ENCODE measurements at regions not wholly inside any gene's neighbourhood (a gene's known extent, or its start where the extent isn't known, plus 50 kb on each side); places are given as distances from the start of the nearest gene placed in this dataset.

DNA sequence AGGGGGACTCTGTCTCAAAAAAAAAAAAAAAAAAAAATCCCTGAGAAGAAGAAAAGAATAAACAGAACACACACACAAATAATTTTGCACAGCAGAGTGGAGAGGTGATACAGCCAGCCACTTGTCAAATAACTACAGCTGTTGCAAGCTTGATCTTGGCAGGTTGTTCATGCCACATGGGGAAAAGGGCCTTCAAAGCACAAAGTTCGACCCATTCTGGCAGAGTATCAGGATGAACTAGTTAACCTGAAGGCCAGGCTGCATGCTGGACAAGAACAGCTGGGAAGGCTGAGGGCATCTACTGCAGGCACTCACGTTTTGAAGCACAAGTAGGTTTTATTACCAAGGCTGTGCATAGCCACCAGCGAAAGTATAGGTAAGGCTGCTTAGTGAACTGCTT lies 104.1 kb downstream of the KCTD15 start:
- DNase-seq (ENCODE audit: low spot score) = no peak

DNA sequence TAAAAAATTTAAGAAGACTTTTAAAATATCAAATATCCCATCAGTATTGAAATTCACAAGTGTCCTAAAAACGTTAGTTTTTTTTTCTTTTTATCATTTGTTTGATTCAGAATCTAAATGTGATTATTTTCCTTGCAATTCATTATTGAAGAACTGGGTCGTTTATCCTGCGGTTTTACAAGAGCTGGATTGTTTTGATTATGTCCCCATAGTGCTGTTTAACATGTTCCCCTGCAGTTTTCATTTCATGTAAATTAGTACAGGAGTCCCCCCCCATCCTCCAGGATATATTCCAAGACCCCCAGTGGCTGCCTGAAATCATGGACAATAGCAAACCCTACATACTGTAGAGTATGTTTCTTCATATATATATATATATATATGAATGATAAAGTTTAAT lies 105.7 kb downstream of the KCTD15 start:
- no peak for DNase-seq (ENCODE audit: low spot score)

DNA sequence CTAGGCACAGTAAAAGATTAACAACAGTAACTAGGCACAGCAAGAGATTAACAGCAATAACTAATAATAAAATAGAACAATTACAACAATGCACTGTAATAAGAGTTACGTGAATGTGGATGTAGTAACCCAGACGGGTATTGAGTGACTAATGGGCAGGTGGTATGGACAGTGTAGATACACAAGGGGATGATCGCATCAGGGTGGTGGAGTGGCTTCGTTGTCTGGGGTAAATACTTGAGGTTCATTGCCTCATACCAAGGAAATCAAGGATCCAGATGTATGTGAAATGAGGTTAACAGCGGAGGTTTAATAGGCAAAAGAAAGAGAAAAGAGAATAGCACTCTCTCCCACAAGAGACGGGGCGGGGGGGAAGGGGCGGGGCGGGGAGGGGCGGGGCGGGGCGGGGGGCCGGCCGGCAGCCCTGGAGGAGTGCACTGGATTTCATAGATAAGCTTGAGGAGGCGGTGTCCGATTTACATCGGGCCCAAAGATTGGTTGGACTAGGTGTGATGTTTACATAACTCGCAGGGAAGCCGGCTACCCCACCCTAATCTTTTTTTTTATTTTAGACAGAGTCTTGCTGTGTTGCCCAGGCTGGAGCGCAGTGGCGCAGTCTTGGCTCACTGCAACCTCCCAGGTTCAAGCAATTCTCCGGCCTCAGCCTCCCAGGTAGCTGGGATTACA lies 106.3 kb downstream of the KCTD15 start:
- no peak for DNase-seq (ENCODE audit: low spot score)

DNA sequence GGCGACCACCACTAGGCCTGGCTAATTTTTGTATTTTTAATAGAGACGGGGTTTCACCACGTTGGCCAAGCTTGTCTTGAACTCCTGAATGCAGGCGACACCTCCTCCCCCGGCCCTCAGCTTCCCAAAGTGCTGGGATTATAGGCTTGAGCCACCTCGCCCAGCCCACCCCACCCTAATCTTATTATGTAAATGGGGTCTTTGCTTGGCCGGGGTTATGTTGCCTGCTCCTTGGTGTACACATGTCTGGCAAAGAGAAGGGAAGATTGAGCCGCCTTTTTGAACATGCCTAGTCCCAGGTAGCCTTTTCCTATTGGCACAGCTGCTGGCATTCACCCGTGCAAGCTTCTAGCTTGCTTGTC lies 106.8 kb downstream of the KCTD15 start:
- no peak for DNase-seq (ENCODE audit: low spot score)

DNA sequence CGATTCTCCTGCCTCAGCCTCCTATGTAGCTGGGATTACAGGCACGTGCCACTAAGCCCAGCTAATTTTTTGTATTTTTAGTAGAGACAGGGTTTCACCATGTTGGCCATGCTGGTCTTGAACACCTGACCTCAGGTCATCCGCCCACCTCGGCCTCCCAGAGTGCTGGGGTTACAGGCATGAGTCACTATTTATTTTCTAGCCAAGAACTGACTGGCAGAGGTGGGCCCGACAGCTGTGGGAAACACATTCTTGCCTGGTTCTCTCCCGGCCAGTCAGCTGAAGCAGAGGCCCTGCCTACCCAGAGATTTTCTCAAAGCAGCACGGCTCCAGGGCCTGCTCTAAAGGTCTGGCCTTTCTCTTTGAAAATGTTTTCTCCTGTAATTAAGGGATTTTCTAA lies 108.0 kb downstream of the KCTD15 start:
- DNase-seq (ENCODE audit: low spot score) = no peak

DNA sequence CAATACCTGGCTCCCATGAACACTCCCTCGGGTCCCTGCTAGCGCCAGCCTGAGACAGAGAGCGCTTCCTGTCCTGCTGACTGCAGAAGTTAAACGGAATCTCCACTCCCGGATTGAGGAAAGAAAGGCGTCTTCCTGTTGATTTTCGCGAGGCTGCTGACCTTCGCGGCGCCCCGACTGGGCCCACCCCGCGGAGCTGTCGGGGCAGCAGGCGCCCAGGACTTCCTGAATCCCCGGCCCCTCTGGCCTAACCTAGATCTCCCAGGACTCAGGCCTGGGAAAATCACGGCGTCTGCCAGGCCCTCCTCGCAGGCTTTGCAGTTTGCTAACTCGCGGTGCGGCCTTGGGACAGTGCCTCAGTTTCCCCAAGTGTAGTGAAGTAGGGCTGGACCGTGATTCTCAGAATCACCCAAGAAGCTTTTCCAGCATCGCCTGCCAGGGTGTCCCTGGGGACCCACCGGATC lies 108.8 kb downstream of the KCTD15 start:
- DNase-seq (ENCODE audit: low spot score) = no peak

DNA sequence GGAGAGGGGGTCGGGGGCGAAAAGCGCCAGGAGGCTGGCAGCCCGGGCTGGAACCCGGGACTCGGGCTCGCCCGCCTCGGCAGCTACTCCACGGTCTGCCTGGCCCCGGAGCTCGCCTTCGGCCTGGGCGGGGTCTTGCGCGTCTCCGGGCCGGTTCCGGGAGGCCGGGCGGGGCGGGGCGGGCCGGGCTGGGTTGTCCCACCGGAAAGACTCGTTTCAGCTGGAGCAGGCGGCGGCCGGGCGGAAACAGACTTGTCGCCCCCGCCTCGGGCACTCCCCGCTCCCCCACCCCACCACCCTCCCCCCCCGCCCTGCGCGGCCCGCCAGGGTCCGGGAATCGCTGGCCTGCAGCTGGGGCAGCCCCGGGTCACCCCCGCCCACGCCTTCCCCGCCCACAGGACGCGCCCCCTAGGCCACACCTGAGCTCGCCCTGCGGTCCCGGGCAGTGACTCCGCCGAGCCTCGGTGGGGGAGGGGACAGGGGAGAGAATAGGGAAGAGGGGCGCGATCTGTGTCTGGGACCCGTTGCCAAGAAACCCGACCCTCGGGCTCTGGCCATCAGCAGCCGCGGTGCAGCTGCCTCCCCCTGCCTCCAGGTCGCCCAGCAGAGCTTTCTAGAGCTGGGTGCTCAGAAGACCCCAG lies 109.4 kb downstream of the KCTD15 start:
- peak; percentile 34 for DNase-seq (ENCODE audit: low spot score)

DNA sequence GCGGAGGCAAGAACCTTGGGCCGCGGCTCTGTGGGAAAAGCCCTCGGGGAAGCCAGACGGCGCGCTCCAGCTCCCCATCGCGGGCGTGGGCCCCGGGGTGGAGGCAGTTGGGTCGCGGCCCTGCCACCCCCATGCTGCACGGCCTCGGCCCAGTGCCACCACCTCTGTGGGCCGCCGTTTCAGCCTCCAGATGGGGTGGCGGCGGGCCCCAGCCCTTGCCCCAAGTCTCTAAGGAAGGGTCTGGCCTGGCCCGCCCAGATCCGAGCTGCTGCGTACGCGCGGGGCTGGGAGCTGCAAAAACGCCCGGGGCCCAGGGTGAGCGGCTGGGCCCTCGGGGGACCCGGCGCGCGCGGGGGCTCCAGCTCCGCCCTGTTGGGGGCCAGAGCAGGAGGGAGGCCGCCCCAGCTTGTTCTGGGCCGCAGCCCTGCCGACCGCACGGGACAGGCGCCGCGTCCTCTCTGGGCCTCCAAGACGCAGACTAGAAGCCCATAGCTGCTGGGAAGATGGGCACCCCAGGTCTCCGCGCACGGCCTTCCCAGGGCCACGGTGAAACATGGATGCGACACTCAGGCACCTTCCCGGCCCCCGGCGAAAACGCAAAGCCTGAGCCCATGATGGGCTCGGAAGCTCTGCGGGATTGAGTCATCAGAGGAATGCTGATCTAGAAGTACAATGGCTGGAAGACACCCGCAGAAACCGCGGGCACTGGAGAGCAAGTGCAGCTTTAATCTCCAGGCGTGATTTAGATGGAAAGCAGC lies 110.1 kb downstream of the KCTD15 start:
- DNase-seq (ENCODE audit: low spot score) = no peak

DNA sequence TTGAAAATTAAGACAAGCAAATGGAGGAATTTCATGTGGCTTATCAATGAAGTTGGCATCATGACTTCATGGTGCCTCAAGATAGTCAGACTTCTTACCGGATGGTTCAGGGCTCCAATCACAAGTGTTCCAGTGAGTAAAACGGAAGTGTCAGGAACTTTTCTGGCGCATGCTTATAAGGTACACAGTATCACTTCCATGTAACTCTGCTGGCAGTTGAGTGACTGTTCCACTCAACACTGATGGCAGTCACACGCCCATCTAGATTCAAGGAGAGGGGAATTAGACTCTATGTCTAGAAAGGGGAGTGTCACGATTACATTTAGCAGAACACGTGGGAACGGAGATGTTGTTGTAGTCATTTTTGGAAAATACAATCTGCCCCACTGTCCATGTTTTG lies 114.3 kb downstream of the KCTD15 start:
- DNase-seq (ENCODE audit: low spot score) = no peak

DNA sequence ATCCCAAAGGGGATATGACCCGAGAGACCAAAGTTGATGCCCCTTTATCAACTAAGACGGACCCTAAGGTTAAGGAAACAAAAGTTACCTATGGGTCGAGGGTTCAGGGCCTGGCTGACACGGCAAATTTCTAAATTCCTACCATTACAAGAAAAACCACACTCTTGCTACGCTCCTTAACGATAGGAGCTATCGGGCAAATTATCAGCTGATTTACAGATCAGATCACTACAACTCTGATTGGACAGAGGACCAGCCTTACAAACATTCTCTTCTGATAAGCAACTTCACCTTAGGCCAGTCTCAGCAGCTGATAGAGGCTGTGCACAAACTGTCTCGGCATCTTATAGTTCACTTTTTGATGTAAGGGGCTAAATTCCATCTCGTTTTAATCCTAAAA lies 117.9 kb downstream of the KCTD15 start:
- no peak for DNase-seq (ENCODE audit: low spot score)

DNA sequence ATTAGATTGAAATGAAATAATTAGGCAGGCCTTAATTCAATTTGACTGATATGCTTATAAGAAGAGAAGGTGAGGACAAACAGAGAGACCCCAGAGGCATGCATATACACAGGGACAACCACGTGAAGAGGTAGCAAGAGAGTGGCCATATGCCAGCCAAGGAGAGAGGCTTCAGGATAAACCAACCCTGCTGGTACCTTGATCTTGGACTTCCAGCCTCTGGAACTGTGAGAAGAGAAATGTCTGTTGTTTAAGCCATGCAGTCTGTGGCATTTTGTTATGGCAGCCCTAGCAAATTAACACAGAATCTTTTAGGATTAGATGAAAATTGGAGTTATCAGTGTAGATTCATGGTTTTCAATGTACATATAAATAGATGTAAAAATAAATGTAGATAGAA lies 120.1 kb downstream of the KCTD15 start:
- DNase-seq (ENCODE audit: low spot score) = no peak

DNA sequence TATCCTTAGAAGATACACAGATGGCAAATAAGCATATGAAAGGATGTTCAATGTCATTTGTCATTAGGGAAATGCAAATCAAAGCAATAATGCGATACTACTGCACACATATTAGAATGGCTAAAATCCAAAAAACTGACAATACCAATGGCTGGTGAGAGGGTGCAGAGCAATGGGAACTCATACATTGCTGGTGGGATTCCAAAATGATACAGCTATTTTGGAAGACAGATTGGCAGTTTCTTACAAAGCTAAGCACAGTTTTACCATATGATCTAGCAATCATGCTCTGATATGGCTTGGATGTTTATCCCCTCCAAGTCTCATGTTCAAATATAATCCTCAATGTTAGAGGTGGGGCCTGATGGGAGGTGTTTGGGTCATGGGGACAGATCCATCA lies 122.6 kb downstream of the KCTD15 start:
- DNase-seq (ENCODE audit: low spot score) = no peak

DNA sequence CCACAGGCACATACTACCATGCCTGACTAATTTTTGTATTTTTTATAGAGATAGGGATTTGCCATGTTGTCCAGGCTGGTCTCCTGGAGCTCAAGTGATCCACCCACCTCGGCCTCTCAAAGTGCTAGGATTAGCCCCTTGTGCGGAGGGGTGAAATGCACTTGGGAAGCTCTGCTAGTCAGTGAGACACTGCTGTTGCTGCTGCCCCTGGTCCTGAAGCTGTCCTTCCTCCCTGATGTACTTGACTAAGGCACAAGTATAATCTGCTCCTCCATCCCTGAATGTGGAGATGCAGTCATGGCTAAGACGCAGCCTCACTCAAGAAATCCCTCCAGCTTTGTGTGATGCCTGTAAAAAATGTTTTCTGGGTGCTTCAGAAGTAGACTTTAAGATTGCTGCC lies 124.5 kb downstream of the KCTD15 start:
- no peak for DNase-seq (ENCODE audit: low spot score)

DNA sequence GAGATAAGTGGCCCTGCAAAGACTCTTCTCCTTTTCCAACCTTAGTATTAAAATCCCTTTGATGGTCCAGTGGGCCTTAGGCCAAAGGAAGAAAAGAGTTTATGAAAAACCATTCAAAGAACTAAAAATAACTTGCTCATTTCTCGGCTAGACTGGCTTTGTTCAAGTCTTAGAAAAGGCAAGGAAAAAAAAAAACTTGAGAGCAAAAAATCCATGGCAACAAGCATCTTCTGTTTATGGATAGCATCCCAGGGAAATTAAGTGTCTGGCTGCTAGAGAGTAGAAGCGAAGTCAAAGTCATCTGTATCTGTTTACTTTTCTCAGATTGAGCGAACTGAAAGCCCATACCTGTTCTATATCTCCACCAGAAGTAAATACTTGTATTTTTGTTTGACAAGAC lies 129.6 kb downstream of the KCTD15 start:
- no peak for DNase-seq (ENCODE audit: low spot score)

DNA sequence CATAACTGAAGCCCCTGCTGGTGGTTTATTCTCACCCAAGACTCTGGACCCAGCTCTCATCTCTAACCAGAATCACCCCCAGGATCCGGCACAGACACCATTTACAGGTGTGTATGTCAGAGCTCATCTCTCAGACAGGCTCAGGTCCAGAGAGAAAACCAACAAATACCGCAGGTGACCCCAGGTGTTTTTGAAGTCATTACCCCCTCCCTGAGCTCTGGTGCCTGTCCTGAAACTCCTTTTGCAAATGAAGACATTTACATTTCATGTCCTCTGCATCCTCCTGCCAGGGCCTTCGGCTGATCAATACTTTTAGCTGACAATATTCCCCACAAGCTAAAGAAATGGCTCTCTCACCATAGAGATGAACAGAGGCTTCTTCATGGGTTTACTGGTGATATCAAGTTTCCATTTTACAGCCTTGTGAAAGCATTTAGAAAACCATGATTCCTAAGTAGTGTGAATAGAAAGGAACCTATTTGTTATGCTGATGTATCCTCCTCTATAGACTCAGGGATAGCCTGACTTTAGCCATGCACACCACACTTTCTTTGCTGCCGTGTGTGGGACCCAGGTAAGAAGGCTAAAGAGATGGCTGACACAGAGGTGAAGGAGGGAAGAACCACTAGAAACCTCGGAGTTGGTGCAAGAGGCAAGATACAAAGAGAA lies 131.3 kb downstream of the KCTD15 start:
- no peak for DNase-seq (ENCODE audit: low spot score)

DNA sequence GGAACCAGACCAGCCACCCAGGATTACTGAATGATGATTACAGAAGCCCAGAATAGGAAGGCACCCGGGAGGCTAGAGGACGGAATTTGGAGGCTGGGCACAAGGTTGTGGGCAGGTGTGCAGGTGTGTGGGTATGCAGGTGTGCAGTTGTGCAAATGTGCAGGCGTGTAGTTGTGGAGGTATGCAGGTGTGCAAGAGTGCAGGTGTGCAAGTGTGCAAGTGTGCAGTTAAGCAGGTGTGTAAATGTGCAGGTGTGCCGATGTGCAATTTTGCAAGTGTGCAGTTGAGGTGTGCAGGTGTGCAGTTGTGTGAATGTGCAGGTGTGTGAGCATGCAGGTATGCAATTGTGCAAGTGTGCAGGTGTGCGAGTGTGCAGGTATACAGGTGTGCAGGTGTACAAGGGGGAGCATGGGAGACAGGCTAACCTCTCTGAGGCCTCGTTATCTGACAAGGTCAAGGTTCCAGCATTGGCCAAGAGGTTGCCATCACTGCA lies 131.8 kb downstream of the KCTD15 start:
- no peak for DNase-seq (ENCODE audit: low spot score)

DNA sequence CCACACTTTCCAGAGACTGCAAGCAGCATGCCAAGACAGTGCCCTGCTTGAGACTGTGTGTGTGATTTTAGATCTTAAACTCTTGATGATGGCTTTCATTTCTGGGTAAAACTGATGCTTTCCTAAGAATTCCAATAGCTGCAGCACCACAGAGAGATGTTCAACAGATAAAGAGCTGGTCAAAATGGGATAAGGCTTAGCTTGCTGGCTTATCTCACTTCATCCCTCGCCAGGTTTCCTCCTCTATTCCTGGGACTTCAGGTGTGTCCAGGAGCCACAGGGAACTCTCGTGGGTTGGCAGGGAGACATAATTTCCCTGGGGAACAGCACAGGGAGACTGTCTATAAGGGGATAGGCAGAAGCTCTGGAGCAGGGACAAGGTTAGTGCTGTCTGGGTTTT lies 137.3 kb downstream of the KCTD15 start:
- DNase-seq (ENCODE audit: low spot score) = no peak

DNA sequence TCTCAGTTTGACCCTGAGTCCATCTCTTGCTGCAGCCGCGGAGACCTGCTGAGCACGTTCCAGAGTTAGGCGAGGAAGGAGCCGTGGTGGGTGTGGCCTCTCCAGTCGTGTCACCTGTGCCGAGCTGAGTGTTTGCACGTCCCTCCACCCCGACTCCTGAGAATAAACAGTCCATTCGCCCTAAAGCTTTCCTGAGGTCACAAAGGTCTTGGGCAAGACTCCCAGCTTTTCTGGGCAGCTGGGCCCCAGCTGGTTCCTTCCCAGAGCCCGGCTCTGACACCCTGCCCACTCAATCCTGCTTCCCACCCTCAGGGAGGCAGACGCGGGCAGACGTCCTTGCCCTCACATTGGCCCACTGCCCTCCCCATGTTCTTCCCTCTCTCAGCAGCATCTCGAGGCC lies 142.2 kb downstream of the KCTD15 start:
- no peak for DNase-seq (ENCODE audit: low spot score)

DNA sequence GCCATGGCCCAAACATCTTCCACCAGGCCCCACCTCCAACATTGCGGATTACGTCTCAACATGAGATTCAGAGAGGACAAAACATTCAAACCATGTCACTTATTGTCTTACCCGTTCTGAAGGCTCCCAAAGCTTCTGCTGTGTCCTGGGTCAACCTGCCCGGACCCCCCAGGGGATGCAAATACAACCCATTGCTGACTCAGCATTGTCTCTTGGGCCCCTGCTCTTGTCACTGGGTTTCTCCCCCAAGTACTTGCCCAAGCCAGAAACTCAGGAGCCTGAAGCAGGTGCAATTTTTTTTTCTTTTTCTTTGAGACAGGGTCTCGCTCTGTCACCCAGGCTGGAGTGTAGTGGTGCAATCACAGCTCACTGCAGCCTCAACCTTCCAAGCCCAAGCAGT lies 144.5 kb downstream of the KCTD15 start:
- no peak for DNase-seq (ENCODE audit: low spot score)

DNA sequence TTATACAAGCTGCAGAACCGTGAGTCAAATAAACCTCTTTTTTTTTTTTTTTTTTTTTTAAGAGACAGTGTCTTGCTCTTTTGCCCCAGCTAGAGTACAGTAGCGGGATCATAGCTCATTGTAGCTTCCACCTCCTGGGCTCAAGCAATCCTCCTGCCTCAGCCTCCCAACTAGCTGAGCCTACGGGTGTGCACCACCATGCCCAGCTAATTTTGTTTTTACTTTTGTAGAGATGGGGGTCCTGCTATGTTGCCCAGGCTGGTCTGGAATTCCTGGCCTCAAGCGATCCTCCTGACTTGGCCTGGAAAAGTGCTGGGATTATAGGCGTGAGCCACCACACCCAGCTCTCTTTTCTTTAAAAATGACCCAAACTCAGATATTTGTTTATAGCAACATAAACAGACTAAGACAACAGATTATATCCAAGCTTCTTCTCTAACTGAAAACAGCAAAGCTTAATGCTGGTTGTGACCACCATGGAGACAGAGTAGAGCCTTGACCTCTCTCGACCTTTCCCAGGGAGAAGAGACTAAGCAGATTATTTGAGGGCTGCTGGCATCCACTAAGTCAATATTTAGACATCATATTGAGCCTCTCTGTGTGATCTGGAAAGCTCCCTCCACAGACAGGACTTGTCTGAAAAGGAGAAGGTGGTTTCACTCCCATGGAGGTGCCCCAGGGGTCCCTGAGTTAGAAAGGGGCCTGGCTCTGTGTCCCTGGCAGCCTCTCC lies 150.0 kb downstream of the KCTD15 start:
- DNase-seq (ENCODE audit: low spot score) = no peak

DNA sequence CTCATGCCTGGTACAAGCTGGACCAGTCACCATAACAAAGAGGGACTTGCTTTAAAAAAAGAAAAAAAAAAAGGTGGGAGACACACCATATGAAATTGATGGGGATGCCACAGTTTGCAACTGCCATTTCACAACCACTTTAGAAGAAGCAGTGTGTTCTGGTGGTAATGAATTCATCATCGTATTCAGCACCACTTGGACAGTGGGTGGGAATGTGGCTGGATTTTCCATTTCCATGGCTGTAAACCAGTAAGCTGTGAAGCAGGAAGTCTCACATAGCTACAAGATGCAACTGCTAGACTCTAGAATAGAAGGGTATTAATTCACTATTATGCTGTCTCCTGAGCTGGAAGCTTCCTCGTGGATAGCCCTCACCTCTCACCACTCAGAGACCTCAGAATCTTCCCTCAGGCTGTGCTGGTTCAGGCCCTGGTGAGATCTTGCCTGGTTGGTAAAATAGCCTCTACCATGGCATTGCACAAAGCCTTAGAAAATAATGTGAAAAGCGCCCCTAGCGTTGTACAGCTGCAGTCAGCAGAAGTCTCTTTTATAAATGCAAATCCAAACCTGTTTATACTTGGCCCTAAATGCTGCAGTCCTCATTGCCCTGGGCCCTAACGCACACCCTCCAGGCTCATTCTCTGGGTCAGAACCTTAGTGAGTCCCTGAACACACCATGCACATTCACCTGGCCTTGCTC lies 150.7 kb downstream of the KCTD15 start:
- no peak for DNase-seq (ENCODE audit: low spot score)

Data from GM03348 (cell line).